AG04450 (cell line): ENCODE measurements at regions not wholly inside any gene's neighbourhood (a gene's known extent, or its start where the extent isn't known, plus 50 kb on each side); places are given as distances from the start of the nearest gene placed in this dataset.
A peak's percentile ranks its signal among the peaks of the same experiment; 100 is the strongest.

ENCODE experiments used
- CTCF ChIA-PET: fragments of 300-600, 350-600 bp; formaldehyde crosslinking; extraction: SDS; loops from one replicate; lab custom pipeline; 2022; ENCODE audit warnings: antibody characterized with exemption, inconsistent platforms; lab: Charles Lee
- POLR2A ChIA-PET: fragments of 350-600 bp; formaldehyde crosslinking; extraction: SDS; loops from one replicate; lab custom pipeline; 2021; ENCODE audit warnings: antibody characterized with exemption, inconsistent platforms; lab: Yijun Ruan, JAX
- DNase-seq: peaks from one replicate; pipeline ENCODE4 v3.0.0-alpha.2; 2011; ENCODE audit warnings: low read depth, low spot score
- H3K27ac ChIP-seq: one replicate; pipeline ENCODE4 v1.5.1; 2012; ENCODE audit warnings: low read depth, low read length, control low read depth
- H3K27me3 ChIP-seq: one replicate; pipeline ENCODE4 v1.6.0; 2012; ENCODE audit warnings: low read length; ENCODE audit not compliant: control insufficient read depth, insufficient read depth
- H3K4me3 ChIP-seq: 2 replicates; pipeline ENCODE4 v1.5.1; 2011; ENCODE audit warnings: mild to moderate bottlenecking, low read depth, low read length, control low read depth
- H3K9me3 ChIP-seq: 2 replicates; pipeline ENCODE4 v1.5.1; 2012; ENCODE audit warnings: low read length; ENCODE audit not compliant: control insufficient read depth, insufficient read depth
- CTCF ChIP-seq: IDR thresholded peaks from 2 replicates; pipeline ENCODE4 v1.5.1; 2011; ENCODE audit warnings: low read depth, low read length, control low read depth, inconsistent platforms

- POLR2A ChIA-PET = interaction anchor here (1.6 kb wide), 1 partner anchor 85 kb away, joined by 5 read pairs; the partner anchor contains the start of gene RAI14
- Histone ChIP-seq H3K27ac (peak overlapping the region; percentile 94), H3K9me3 (no peaks in the 10 kb centered on the region), H3K27me3 (no peaks in the 10 kb centered on the region), H3K4me3 (no peak overlapping the region)
- DNase-seq = peak; percentile 42
- no peak for TF ChIP-seq CTCF
- CTCF ChIA-PET = no interaction called here
These were observed 85.1 kb upstream of the RAI14 start for GRCh38 chr5:34570721-34571676.

- POLR2A ChIA-PET = interaction anchor here (0.7 to 1.6 kb wide), 2 partner anchors 43 to 84 kb away, joined by 5 to 10 read pairs; partner anchors contain the start of gene RAI14
- Histone ChIP-seq H3K27ac (peak overlapping the region; percentile 94), H3K4me3 (no peak overlapping the region), H3K27me3 (no peaks in the 10 kb centered on the region), H3K9me3 (no peaks in the 10 kb centered on the region)
- no peak for DNase-seq
- TF ChIP-seq CTCF = no peak
- CTCF ChIA-PET = interaction anchor here (0.7 kb wide), 1 partner anchor 32 kb away, joined by 7 read pairs; no protein-coding TSS in a partner anchor
These were observed 84.5 kb upstream of the RAI14 start for GRCh38 chr5:34571677-34572041.

DNA sequence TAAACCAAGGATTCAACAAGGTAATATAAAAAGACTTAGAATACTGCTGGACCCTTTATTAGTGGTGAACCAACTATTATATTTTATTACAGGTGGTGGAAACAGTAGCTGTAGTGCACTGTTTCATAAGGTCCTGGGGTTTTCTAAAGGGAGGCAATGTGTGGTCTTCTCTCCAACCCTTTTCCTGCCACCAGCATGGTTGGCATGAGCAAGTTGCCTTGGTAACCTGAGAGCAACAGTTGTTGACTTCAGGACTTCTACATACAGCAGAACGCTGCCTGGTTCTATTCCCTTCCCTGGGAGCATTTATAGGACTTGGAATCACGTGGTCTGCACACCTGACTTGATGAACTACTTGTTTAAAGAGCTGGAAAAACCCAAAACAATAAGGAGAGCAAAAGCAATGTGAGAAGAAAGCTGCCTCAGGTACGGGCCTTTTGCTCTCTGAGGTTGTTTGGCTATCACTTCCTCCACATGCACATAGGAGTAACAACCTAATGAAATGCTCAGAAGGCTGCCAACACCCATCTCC, 81.1 kb upstream of the RAI14 start:
- ChIA-PET CTCF (no interaction called here), POLR2A (no interaction called here)
- Histone ChIP-seq H3K27me3 (no peaks in the 10 kb centered on the region), H3K9me3 (peaks cover 5% of the 10 kb centered on the region; the same call in 1 of the 2 replicates), H3K4me3 (no peak overlapping the region), H3K27ac (no peak overlapping the region)
- no peak for TF ChIP-seq CTCF
- DNase-seq = no peak

- DNase-seq = no peak
- H3K27ac ChIP-seq = no peak overlapping the region
- POLR2A ChIA-PET = no interaction called here
- peaks cover 5% of the 10 kb centered on the region; the same call in 1 of the 2 replicates for H3K9me3 ChIP-seq
- no peaks in the 10 kb centered on the region for H3K27me3 ChIP-seq
- H3K4me3 ChIP-seq = no peak overlapping the region
- no peak for TF ChIP-seq CTCF
- CTCF ChIA-PET = interaction anchor here (0.9 kb wide), 1 partner anchor 54 kb away, joined by 3 read pairs; no protein-coding TSS in a partner anchor
These were observed 79.0 kb upstream of the RAI14 start for GRCh38 chr5:34576891-34577666.
